ENCODE measurements at regions not wholly inside any gene's neighbourhood (a gene's known extent, or its start where the extent isn't known, plus 50 kb on each side); places are given as distances from the start of the nearest gene placed in this dataset.

DNA sequence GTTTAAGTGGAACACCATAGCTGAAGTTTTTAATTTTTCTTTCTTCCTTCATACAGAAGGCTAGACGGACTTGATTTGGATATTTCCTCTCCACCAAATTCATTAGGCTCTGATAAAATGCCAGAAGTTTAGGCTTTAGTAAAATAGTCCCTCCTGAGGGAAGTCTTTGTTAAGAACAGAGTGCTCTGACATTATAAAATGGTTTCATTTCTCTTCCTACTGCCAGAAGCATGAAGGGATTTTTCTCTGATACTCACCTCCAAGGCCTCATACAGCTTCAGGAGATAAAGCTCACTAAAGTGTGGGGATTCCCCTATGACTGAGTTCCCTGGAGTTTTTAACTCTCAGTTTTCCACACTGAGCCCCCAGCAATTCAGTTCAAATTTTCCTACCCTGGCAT is 1489.6 kb downstream of the REEP3 start:
- Histone ChIP-seq H3K27me3 (replicated peaks) (no peaks in the 10 kb centered on the region), H3K4me3 (ENCODE audit: low read depth, low read length) (no peak overlapping the region), H3K36me3 (replicated peaks) (no peaks in the 10 kb centered on the region), H3K27ac (no peak overlapping the region)
- DNase-seq: no peak
- in situ Hi-C loops (cut with HindIII; ENCODE audit: low pct_ligation_motif_present, low sequenced_read_pairs): no loop called here
- TF ChIP-seq, protein P1, sequence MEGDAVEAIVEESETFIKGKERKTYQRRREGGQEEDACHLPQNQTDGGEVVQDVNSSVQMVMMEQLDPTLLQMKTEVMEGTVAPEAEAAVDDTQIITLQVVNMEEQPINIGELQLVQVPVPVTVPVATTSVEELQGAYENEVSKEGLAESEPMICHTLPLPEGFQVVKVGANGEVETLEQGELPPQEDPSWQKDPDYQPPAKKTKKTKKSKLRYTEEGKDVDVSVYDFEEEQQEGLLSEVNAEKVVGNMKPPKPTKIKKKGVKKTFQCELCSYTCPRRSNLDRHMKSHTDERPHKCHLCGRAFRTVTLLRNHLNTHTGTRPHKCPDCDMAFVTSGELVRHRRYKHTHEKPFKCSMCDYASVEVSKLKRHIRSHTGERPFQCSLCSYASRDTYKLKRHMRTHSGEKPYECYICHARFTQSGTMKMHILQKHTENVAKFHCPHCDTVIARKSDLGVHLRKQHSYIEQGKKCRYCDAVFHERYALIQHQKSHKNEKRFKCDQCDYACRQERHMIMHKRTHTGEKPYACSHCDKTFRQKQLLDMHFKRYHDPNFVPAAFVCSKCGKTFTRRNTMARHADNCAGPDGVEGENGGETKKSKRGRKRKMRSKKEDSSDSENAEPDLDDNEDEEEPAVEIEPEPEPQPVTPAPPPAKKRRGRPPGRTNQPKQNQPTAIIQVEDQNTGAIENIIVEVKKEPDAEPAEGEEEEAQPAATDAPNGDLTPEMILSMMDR (IDR thresholded peaks at IDR 0.05; ENCODE audit: low read depth, low read length, missing control alignments): no peak

DNA sequence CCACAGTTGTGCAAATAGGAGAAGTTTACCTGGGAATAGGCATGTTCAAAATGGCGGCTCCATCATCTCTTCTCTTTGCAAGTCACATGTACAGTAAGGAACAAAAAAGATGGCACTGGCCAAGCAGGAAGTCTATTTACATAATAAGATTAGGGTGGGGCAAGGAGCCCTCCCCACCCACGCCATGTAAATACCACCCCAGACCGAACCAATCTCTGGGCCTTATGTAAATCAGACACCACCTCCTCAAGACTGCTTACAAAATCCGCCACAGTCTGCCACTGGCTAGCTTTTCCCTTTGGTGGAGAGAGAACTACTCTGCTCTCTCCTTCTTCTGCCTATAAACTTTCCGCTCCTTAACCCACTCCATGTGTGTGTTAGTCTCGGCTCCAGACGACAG is 1496.3 kb downstream of the REEP3 start:
- in situ Hi-C loops (cut with HindIII; ENCODE audit: low pct_ligation_motif_present, low sequenced_read_pairs): no loop called here
- Histone ChIP-seq H3K36me3 (replicated peaks) (no peaks in the 10 kb centered on the region), H3K4me3 (ENCODE audit: low read depth, low read length) (no peak overlapping the region), H3K27me3 (replicated peaks) (no peaks in the 10 kb centered on the region), H3K27ac (no peak overlapping the region)
- TF ChIP-seq, protein P1 (IDR thresholded peaks at IDR 0.05; ENCODE audit: low read depth, low read length, missing control alignments): no peak
- no peak for DNase-seq

DNA sequence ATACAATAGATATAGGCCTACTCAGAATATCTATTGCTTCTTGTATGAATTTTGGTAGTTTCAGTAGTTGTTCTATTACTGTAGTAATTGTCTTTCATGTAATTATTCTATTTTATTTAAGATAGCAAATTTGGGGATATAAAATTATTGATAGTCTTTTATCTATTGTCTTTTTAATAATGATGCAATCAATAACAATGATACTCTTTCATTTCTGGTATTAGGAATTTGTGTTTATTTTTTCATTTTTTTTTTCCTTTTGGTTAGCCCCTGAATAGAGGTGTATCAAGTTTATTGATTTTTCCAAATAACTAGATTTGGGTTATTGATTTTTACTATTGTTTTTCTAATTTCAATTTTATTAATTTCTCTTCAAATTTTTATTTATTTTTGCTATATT is 1503.7 kb downstream of the REEP3 start:
- Histone ChIP-seq H3K27me3 (replicated peaks) (no peaks in the 10 kb centered on the region), H3K36me3 (replicated peaks) (no peaks in the 10 kb centered on the region), H3K4me3 (ENCODE audit: low read depth, low read length) (no peak overlapping the region), H3K27ac (no peak overlapping the region)
- in situ Hi-C loops (cut with HindIII; ENCODE audit: low pct_ligation_motif_present, low sequenced_read_pairs): no loop called here
- TF ChIP-seq, protein P1 (IDR thresholded peaks at IDR 0.05; ENCODE audit: low read depth, low read length, missing control alignments): no peak
- no peak for DNase-seq

DNA sequence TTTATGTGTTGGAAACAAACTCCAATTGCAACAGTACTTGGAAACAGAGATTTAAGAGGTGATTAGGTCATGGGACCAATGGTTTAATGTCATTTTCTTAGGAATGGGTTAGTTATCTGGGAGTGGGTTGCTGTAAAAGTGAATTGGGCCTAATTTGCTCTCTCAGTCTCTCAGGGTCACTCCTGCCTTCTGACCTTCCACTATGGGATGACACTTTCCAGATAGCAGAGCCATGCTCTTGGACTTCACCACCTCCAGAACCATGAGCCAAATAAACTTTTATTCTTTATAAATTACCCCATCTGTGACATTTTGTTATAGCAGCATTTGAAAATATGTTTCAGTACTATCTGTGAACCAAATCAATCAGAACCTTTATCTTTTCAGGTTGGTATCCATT is 1509.1 kb downstream of the REEP3 start:
- Histone ChIP-seq H3K4me3 (ENCODE audit: low read depth, low read length) (no peak overlapping the region), H3K27me3 (replicated peaks) (no peaks in the 10 kb centered on the region), H3K36me3 (replicated peaks) (no peaks in the 10 kb centered on the region), H3K27ac (no peak overlapping the region)
- in situ Hi-C loops (cut with HindIII; ENCODE audit: low pct_ligation_motif_present, low sequenced_read_pairs): no loop called here
- DNase-seq: no peak
- TF ChIP-seq, protein P1 (IDR thresholded peaks at IDR 0.05; ENCODE audit: low read depth, low read length, missing control alignments): no peak

DNA sequence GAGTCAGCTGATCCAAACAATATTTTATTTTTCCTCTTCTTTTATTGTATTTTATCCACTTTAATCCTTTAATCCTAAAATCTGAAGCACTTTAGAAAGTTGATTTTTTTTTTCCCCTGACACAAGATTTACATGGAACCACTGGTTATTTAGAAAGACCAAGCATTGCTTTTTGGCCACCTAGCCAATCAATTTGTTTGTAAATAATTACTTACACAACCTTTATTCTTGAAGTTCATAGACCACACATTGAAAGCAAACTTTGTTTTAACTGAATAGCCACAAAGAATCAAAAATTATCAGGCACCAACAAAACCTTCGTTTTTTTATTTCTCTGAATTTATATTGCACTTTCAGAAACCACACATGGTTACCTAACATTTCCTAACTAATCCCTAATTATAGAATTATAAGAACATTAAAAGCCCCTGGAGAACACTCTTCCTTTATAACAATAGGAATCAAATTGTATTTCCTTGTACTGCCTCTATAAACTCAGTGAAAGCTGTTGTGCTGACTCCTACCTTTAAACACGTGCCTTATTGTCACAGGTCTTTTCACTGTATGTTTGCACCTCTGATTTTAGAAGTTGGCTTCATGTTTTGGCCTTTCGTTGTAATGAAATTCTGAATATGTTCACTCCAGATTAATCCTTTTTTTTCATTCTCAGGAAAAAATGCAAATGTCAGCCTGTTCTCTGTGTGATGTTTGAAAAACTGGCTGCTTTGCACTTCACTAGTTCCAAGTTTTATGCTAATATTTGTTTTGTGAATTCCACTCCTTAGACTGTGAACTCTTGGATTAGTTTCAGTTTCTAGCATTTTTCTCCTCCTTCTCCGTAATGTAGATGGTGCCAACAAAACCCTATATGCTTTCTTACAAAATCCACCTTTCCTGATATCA is 1511.9 kb downstream of the REEP3 start:
- in situ Hi-C loops (cut with HindIII; ENCODE audit: low pct_ligation_motif_present, low sequenced_read_pairs): no loop called here
- TF ChIP-seq, protein P1 (IDR thresholded peaks at IDR 0.05; ENCODE audit: low read depth, low read length, missing control alignments): no peak
- no peak overlapping the region for H3K4me3 ChIP-seq (ENCODE audit: low read depth, low read length)
- H3K36me3 ChIP-seq (replicated peaks): no peaks in the 10 kb centered on the region
- H3K27me3 ChIP-seq (replicated peaks): no peaks in the 10 kb centered on the region
- H3K27ac ChIP-seq: no peak overlapping the region
- DNase-seq: no peak
